Osteocyte (in vitro differentiated cells): ENCODE measurements at regions not wholly inside any gene's neighbourhood (a gene's known extent, or its start where the extent isn't known, plus 50 kb on each side); places are given as distances from the start of the nearest gene placed in this dataset.

Source experiments
- DNase-seq: peaks from one replicate; pipeline ENCODE4 v3.0.0; 2021; ENCODE audit warnings: mixed read lengths; ENCODE audit not compliant: unreplicated experiment; ENCODE audit errors: extremely low spot score
- H3K27ac Mint-ChIP-seq: one replicate; pipeline ENCODE4 v1.8.0; 2021; ENCODE audit warnings: mild to moderate bottlenecking, mixed read lengths; ENCODE audit not compliant: unreplicated experiment
- H3K27me3 Mint-ChIP-seq: one replicate; pipeline ENCODE4 v1.8.0; 2021; ENCODE audit warnings: mixed read lengths; ENCODE audit not compliant: unreplicated experiment
- H3K36me3 Mint-ChIP-seq: one replicate; pipeline ENCODE4 v1.8.0; 2021; ENCODE audit warnings: mixed read lengths; ENCODE audit not compliant: unreplicated experiment
- H3K4me1 Mint-ChIP-seq: one replicate; pipeline ENCODE4 v1.8.0; 2021; ENCODE audit warnings: mixed read lengths; ENCODE audit not compliant: unreplicated experiment
- H3K4me3 Mint-ChIP-seq: one replicate; pipeline ENCODE4 v1.8.0; 2021; ENCODE audit warnings: mild to moderate bottlenecking, moderate library complexity, mixed read lengths; ENCODE audit not compliant: unreplicated experiment
- H3K9me3 Mint-ChIP-seq: one replicate; pipeline ENCODE4 v1.8.0; 2021; ENCODE audit warnings: mixed read lengths; ENCODE audit not compliant: unreplicated experiment
- TF ChIP-seq, protein P1 (sequence below): fragments of 200-600 bp; sonication (generic); IDR thresholded peaks from 2 replicates; pipeline ENCODE4 v1.5.0; 2021; ENCODE audit warnings: antibody characterized with exemption, mild to moderate bottlenecking, moderate library complexity

DNA sequence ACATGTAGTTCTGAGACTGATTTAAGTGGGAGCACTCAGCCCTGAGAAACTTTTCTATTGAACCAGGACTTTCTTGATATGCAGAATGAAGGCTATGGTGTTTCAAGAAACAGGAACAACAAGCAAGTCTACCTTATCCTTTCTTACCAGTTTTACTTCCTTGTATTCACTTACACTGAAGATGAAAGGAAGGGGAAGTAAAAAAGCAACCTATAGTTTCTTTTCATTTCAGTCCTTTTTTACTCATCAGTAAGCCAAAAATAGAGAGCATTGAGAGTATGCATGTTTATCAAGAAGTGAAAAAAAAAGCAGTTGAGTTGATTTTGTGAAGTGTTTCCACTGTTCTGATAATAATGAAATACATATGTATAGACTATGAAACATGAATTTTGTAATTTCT, 1010.3 kb downstream of the AMY1C start:
- Mint-ChIP-seq H3K4me1 (no peaks in the 10 kb centered on the region), H3K36me3 (no peaks in the 10 kb centered on the region), H3K27ac (no peak overlapping the region), H3K9me3 (no peaks in the 10 kb centered on the region), H3K27me3 (peaks cover 4% of the 10 kb centered on the region), H3K4me3 (no peak overlapping the region)
- TF ChIP-seq, protein P1, sequence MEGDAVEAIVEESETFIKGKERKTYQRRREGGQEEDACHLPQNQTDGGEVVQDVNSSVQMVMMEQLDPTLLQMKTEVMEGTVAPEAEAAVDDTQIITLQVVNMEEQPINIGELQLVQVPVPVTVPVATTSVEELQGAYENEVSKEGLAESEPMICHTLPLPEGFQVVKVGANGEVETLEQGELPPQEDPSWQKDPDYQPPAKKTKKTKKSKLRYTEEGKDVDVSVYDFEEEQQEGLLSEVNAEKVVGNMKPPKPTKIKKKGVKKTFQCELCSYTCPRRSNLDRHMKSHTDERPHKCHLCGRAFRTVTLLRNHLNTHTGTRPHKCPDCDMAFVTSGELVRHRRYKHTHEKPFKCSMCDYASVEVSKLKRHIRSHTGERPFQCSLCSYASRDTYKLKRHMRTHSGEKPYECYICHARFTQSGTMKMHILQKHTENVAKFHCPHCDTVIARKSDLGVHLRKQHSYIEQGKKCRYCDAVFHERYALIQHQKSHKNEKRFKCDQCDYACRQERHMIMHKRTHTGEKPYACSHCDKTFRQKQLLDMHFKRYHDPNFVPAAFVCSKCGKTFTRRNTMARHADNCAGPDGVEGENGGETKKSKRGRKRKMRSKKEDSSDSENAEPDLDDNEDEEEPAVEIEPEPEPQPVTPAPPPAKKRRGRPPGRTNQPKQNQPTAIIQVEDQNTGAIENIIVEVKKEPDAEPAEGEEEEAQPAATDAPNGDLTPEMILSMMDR = no peak
- DNase-seq = no peak

DNA sequence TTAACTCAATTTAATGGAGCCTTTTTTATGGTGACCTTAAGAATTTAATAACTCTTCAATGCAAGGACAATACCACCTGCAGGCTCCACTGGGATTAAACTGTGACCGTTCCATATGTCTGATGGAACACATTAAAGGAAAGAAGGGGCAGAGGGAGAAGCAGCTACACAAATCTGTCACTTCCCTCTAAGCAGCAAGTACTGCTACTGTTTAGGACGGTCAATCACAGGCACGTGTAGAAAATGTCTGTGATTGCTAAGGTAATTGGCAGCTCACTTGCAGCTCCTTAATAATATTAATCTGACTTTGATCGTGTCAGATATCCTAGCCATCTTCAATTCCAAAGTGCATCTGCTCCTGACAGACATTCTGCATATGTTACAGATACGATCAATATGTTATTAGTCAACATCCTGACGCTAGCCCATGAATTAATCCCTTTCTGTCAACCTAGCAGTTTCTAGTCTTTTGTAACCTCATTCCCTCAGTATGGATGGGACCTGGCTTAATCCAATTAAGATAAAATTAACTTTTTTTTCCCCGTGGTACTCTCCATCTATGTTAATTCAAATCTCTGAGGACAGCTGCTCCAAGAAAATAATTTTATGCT, 1012.4 kb downstream of the AMY1C start:
- Mint-ChIP-seq H3K36me3 (no peaks in the 10 kb centered on the region), H3K9me3 (no peaks in the 10 kb centered on the region), H3K4me1 (no peaks in the 10 kb centered on the region), H3K4me3 (no peak overlapping the region), H3K27me3 (peaks cover 4% of the 10 kb centered on the region), H3K27ac (no peak overlapping the region)
- DNase-seq = no peak
- TF ChIP-seq, protein P1 = no peak

DNA sequence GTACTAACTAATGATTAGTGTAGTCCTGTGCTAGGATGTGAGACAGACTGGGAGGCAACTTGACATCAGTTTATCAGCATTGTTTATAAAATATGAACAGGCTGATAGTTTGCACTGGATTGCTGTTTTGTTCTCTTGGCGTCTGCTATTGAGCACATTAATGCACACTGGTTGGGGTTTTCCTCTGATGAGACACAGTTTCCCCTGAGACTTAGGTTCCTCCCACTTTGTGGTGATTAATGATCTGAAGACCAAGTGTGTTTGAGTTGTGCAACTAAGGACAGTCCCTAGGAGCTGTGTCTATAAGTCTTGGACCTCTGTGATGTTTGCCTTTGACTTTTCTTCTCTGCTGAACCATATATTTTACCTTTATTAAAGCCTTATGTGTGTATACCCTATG, 1015.4 kb downstream of the AMY1C start:
- Mint-ChIP-seq H3K9me3 (no peaks in the 10 kb centered on the region), H3K4me3 (no peak overlapping the region), H3K36me3 (no peaks in the 10 kb centered on the region), H3K27ac (no peak overlapping the region), H3K27me3 (peaks cover 4% of the 10 kb centered on the region), H3K4me1 (no peaks in the 10 kb centered on the region)
- no peak for DNase-seq
- TF ChIP-seq, protein P1 = no peak

DNA sequence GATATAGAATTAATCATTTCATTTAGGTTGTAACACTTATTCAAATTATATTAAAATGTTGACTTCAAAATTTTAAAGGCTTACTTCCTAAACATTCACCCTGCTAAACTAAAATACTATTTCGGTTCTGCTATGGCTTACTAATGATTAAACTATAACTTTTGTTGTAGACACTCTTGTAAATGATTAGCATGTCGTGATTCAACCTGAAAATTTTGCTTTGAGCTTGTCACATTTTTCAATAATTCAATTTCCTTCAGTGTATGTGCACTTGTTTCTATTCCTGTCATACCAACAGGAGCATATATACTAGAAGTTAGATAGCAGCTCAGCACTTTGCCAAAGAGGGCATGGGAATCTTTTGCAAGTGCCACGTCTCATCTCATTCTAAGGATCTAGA, 1018.8 kb downstream of the AMY1C start:
- no peak overlapping the region for H3K4me3 Mint-ChIP-seq
- TF ChIP-seq, protein P1 = no peak
- H3K27me3 Mint-ChIP-seq = peaks cover 2% of the 10 kb centered on the region
- no peak for DNase-seq
- no peak overlapping the region for H3K27ac Mint-ChIP-seq
- H3K4me1 Mint-ChIP-seq = no peaks in the 10 kb centered on the region
- H3K36me3 Mint-ChIP-seq = no peaks in the 10 kb centered on the region
- no peaks in the 10 kb centered on the region for H3K9me3 Mint-ChIP-seq

DNA sequence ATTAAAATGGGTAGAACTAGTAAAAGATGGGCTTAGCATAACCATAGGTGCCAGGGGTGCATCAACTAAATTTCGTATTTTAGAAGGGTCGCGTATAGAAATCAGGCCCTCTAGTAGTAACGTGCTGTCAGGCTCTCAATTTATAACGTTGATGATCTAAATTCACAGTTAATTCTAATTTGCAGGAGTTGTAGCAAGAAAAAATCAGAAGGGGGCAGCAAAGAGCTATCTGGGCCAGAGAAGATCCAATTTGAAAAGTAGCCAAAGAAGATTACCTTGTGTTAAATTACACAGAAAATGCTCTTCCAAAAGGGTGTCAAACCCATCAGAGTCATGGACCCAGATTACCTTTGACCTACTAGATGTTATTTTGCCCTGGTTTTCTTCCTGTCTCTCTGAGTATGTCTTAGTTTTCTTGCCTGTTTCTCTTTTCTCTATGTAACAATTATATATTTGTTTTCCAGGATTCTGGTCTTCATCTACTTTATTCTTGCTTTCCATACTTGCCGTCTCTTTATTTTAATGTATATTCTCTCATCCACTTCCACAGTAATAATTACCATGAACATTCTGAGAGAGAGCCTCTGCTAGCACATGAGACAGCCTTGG, 1030.9 kb downstream of the AMY1C start:
- no peaks in the 10 kb centered on the region for H3K36me3 Mint-ChIP-seq
- H3K27me3 Mint-ChIP-seq = peaks cover 12% of the 10 kb centered on the region
- H3K4me1 Mint-ChIP-seq = no peaks in the 10 kb centered on the region
- no peaks in the 10 kb centered on the region for H3K9me3 Mint-ChIP-seq
- no peak for DNase-seq
- TF ChIP-seq, protein P1 = peak; percentile 90
- H3K4me3 Mint-ChIP-seq = no peak overlapping the region
- no peak overlapping the region for H3K27ac Mint-ChIP-seq
